Activated CD4-positive, alpha-beta T cell treated with anti-CD3 and anti-CD28 coated beads for 4 hours (primary cell): ENCODE measurements at regions not wholly inside any gene's neighbourhood (a gene's known extent, or its start where the extent isn't known, plus 50 kb on each side); places are given as distances from the start of the nearest gene placed in this dataset.
"Not testable (repeated sequence)": the region's sequence is repeated elsewhere in the genome, so short reads cannot be mapped to it uniquely, and the experiment has no call there.

Experiments
- DNase-seq, 2 donors: peaks; one replicate each; pipeline ENCODE4 v3.0.0-alpha.2; 2020

DNA sequence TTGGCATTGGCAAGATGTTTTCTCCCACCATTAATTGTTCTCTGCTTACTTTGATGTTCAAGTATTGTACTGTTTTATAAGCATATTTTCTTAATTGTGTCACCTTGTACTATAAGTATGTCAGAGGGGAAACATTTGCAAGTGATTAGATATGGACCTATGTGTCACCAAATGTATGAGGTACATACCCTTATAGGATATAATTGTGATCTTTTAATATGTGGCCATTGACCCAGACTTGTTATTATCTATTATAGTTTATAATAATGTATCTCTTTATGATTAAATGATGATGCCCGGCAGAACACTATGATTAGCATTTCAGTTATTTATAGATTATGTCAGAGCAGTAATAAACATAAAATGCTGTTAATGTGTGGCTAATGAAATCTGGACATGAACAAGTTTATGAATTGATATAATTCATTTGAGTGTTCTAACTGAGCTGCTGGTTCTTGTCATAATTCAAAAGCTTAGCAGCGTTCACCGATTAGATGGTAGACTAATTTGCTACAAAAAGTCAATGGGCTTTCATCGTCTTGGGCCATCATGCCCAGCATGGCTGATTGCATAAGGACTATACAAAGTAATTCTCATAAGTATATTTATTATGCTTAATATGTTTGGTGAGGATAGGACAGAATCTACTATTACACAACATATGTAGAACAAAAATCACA lies 480.9 kb upstream of the FANCL start:
- no peak for DNase-seq

DNA sequence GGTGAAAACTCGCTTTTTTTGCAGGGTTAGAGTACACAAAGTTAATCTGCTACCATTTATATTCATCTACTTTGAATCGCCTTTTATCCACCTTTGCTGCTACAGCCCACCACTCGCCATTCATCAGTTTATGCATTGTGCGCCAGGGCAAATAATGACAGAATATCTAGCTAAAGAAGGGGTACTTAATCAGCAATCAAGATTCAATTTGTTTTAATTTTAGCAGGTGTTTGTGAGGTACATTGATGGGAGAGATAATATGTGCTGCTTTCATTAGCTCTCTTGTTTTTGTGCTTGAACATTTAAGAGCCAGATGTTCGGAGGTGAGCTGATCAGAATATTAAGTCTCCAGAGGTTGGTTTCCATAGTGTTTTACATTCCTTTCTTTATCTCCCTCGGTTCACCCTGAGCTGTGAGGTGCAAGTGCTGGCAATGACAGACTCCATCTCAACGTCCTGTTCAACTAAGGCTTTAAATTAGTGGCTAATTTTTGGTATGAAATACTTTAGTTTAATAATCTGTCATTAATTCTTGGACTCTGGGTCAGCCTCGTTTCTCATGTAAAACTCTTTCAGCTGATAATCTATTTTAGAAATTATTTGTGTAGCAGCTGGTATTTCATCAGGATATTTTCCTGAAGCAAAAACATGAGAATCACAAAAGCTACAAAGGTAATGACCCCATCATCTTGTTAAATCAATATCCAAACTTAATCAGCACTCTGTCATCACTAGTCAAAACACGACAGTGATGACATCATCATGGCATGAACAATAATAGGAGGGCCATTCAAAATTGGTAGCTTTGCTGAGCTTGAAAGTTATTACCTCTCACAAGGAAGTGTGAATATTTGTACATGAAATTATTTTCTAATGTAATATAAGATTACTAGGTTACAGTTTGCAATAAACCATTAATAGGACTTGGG lies 479.9 kb upstream of the FANCL start:
- no peak for DNase-seq

DNA sequence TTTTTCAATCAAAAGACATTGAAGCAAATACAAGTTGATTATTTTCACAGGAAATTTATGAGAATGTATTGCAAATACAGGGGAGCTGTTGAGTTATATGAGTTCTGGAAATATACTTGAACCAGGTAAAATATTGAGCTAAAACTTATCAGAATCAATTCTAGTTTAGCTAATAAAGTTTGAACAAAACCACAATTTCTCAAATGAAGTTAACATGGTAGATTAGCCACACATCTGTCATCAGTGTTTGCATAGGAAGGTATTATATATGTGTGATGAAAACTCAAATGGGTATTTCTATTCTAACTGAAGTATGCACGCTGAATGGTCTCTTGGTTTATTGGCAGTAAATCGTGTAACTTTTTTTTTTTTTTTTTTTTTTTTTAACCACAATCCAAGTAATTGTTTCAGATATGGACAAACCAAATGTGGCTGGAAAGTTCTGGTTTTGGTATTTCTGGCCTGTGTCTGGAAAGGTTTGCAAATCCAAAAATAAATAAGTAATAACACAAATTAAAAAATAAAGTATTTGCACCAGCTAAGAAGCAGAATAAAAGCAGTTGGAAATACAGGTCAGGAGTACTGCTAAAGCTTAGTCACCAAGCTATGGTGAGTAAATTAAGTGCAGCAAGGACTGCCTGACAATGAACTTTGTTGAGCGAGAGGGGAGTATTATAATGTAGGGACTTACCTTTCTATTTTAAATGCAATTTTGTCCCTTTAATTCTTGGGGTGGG lies 479.1 kb upstream of the FANCL start:
- DNase-seq = no peak

DNA sequence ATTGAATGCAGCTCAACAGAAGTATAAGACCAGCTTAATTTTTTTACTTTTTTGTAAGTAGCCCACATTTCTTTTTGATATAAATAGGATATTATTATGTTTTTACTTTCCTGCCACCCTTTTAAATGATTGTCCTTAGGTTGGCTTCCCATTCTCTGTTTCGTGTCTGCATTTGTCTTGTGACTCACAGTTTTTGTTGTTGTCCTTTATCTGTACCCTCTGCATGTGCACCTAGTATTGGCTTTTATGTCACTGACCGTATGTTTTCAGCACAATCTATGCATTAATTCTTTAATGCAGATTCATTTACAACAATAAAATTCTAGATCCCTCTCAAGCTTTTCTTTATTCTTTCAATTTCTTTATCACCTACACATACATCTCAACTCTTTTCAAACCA lies 474.2 kb upstream of the FANCL start:
- no peak for DNase-seq

DNA sequence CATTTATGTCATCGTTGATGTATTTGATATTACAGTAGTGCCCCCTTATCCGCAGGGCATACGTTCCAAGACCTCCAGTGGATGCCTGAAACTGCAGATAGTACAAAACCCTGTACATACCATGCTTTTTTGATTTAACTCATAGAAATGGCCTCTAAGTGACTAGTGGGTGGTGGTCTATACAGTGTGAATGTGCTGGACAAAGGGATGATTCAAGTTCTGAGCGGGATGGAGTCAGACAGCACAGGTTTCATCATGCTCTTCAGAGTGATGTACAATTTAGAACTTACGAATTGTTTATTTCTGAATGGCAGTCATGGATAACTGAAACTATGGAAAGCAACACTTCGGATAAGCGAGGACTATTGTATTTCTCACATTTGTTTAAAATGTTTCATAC lies 473.1 kb upstream of the FANCL start:
- DNase-seq = no peak

DNA sequence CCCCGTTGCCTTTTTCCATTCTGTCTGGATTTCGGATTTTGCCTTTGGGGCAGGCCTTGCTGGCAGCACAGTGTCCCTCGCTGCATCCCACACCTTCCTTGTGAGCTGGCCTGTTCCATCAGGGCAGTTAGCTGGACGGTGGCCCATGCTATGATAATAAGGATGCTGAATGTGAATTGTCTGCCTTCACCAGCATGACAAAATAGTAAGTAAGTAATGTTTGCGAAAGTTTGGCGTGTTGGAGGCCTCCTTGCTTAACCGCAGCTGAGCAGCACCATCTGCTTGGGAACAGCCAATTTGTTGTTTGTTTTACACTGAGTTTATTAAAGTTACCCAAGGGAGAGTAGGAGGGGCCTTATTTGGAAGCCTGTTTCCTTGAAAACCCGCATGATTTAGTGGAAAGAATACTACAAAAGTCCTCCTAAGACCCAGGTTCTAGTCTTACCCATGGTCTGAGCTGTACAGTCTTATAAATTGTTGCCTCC lies 469.7 kb upstream of the FANCL start:
- DNase-seq = no peak

DNA sequence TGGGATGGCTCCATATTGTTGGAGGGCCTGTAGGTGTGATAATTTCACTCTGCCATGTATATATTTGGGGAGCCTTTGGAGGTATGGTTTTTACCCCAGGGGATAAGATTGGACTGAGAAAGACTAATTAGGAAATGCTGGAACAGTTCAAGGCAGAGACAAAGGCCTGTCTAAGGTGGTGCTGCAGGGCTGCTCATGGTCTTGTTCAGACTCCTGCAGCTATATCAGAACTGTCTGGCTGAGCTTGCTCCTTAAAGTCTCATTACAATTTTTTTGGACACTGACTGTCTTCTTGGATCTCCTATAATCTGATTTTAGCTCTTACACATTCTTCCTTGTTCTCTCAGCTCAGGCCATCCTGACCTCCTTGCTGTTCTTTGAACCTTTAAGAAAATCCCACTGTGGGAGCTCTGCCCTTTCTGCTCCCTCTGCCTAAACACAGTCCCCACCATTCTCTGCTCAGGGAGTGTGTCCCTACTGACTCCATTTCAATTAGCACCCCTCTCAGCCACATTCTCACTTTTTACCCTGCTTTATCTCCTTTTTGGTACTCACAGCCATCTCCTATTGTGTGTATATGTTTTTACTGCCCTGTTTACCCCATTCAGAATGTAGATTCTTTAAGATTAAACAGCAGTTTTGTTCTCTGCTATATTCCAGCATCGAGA lies 468.7 kb upstream of the FANCL start:
- DNase-seq = no peak

DNA sequence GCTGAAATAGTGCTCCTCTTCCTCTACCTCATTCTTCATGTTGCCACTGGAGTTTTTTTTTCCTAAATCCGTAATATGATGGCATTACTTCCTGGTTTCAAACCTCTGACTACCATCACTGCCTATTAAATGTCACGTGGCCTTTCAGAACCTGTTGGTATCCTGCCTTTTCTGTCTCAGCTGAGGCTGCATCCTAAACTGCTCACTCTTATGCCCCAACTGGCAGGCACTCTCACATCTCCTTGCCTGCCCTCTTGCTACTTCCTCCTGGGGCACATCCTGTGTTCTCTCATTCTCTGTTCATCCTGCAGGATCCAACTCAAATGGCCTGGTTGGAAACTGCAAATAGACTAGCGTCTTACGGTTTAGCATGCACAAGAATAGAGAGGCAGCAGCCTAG lies 468.1 kb upstream of the FANCL start:
- DNase-seq = no peak

DNA sequence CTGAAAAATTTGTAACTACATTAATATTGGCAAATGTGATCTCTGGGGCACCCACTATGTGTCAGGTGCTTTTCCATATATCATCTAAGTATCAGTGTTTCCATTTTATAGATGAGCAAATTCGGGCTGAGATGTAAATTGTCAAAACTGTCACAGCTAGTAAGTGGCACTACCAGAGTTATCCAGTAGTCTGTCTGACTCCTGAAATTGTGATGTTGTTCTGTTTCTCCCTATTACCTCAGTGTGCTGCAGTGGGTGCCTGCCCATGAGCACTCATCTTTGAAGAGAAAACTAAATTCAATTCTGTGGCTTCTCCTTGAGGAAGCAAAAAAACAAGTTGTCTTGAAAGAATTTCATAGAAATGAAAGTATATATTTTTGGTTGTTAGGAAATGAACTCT lies 467.4 kb upstream of the FANCL start:
- no peak for DNase-seq

DNA sequence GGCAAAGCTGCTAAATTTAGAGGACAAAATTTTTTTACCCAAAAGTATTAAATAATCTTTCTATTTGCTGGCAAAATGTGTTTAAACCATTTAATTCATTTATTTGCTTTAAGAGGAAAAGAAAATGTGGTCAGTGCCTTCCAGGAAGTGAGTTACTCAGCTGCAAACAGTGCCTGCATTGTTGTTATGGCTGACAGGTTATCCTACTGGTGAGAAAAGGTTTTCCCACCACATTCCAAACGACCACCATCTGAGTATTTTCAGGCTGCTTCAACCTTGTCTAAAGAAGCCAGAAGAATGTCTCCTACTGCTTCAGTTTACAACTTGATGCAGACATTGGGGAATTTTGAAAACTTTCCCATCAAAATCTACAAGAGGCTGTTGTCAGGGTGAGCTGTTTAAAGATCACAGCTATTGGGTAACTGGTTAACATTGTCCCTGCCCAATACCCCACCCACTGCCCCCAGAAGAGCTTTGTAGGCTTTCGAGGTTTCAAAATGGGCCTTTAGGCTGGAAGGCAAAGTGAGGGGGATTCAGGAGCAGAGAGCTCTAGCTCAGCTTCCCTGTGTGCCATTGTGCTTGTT lies 461.3 kb upstream of the FANCL start:
- DNase-seq = no peak

DNA sequence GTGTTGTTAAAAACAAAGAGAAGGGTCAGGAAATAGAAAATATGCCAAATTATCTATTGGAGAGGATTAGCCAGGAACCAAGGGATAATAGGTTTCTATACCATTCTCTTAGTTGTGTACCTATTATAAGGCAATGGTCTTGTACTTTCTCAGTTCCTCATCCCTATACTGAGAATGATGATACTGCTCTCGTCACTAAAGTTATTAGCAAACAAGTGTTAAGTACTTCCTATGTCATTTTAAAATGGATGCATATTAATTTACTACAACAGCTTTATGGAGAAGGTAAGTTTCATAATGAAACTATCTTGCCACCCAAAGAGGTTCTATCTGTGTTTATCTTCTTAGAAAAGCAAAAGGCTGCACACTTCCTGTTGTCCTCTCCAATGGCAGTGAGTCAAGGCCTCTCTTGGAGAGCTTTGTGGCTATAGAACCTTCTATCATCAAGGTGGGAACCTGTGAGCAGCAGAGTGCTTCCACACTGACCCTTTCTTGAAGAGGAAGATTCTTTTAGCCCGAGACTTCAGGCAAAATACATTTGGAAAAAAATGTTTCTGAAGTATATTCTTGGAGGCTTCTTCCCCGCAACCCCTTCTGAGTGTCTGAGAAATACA lies 460.7 kb upstream of the FANCL start:
- no peak for DNase-seq

DNA sequence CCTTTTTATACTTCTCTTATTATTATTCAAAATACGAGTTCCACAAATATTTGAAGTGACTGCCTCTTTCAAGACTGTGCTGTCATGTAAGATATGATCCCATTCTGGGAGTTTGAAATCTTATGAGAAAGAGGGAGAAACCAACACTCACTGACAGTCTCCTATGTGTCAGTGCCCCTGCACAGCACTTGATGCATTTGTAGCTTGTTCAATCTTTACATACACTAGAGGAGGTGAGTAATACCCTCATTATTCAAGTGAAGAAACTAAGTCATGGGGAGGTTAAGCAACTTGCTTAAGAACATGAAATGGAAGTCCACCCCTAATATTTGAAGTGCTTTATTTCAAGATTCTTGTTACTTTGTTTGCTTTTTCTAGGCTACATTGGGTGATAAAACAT lies 459.5 kb upstream of the FANCL start:
- DNase-seq = no peak

DNA sequence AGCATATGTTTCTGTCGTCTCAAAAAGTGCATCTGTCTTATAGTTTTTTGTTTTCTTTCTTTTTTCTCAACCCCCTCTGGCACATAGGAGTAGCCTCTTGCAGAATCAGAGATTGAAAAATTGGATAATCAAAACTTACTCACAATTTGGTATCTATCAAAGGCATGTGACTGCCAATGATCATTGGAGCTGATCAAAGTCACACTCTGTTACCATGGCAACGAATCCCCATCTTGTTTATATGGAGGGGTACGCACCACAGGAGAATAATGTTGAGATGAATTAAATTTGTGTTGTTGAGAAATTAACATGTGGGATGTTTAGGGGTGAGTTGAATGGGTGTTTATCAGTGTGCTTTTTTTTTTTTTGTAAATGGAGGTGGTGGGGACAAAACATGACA lies 458.3 kb upstream of the FANCL start:
- DNase-seq = no peak

DNA sequence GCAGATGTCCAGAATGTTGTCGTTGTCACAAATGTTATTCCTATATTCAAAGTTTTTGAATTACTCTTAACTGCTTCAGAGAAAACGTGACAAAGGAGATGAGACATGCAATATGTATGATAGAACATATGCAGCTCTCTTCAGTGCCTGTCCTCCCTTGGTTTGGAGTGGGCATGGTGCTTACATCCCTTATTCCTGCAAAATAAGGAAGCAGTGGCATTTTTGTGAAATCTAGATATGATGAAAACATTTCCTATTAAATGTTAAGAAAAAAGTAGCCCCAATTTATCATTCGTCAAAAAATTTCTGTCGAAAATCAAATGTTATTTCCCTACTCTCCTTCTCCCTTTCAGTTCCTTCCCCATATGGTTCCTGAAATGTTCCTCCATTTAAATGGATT lies 457.5 kb upstream of the FANCL start:
- DNase-seq = no peak

DNA sequence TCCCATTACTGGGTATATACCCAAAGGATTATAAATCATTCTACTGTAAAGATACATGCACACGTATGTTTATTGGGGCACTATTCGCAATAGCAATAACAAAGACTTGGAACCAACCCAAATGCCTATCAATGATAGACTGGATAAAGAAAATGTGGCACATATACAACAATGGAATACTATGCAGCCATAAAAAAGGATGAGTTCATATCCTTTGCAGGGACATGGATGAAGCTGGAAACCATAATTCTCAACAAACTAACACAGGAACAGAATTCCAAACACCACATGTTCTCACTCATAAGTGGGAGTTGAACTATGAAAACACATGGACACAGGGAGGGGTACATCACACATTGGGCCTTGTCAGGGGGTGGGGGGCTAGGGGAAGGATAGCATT lies 453.0 kb upstream of the FANCL start:
- DNase-seq = not testable (repeated sequence)

DNA sequence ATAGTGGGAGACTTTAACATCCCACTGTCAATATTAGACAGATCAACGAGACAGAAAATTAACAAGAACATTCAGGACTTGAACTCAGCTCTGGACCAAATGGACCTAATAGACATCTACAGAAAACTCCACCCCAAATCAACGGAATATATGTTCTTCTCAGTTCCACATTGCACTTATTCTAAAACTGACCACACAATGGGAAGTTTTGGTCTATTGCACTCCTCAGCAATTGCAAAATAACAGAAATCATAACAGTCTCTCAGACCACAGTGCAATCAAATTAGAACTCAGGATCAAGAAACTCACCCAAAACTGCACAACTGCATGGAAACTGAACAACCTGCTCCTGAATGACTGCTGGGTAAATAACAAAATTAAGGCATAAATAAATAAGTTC lies 449.9 kb upstream of the FANCL start:
- not testable (repeated sequence) for DNase-seq

DNA sequence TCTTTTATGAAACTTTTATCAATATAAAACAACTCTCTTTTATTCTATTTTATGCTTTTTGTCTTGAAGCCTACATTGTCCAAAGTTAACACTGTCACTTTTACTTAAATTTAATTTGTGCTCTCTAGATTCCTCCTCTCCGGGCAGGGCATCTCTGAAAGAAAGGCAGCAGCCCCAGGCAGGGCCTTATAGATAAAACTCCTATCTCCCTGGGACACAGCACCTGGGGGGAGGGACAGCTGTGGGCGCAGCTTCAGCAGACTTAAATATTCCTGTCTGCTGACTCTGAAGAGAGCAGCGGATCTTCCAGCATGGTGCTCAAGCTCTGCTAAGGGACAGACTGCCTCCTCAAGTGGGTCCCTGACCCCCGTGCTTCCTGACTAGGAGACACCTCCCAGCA lies 447.7 kb upstream of the FANCL start:
- no peak for DNase-seq

DNA sequence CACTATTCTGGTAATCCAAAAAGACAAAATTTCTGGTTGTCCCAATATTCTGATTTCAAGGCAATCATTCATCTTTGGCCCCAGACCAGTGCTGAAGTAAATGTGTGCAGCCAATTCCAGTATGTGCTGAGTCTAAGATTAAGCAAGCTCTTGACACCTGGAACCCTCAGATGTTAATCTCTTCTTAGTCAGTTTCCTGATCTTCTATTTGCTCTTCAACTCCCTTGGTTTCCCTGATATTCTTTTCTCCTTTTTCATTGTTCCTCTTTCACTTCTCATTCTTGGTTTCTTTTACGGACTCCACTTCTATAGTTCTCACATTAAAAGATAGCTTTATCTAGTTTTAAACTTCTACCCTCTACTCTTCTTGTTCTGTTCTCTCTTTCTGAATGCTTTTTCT lies 445.7 kb upstream of the FANCL start:
- no peak for DNase-seq

DNA sequence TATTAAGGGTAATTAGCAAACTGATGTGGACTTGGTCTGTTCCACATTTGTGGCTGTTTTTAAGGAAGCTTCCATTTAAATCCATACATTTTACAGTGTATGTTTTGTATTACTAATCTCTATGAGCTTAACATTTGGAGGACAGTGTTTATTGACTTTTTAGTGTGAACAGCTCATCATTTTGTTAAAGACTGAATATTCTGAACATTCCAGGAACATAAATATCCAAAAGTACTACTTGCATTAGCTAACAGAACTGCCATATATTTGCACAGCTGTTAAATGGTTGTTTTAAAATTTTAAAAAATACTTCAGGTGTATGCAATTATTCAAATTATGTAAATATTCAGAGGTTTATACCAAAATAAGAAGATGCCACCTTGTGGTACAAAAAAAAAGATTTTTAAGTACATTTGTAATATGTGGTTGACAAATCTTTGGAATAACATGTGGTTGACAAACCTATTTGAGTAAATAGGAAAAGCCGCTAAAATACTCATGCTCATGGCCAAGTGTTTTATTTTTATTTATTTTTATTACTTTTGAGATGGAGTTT lies 439.7 kb upstream of the FANCL start:
- DNase-seq = no peak

DNA sequence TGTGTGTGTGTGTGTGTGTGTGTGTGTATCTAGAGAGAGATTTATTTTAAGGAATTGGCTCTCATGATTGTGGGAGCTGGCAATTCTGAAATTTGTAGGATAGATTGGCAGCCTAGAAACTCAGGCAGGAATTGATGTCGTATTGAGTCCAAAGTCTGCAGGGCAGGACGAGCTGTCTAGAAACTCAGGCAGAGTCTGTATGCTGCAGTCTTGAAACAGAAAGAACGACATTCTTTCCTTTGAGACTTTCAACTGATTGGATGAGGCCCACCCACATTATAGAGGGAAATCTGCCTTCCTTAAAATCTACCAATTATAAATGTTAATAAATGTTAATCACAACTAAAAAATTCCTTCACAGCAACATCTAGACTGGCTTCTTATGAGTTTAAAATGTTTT lies 436.6 kb upstream of the FANCL start:
- no peak for DNase-seq

DNA sequence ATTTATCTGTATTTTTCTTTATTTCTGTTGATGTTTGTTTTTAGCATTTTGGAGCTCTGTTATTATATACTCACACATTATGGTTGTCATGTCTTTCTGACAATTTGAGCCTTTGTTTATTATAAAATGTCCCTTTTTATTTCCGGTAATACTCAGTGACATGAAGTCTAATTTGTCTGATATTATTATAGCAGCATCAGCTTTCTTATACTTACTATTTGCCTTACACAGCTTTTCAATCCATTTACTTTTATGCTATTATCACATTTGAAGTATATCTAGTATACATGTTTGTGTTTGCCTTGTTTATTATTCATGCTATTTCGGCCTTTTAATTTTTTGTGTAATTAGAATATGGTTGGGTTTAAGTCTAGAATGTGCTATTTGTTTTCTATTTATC lies 430.6 kb upstream of the FANCL start:
- DNase-seq = no peak

DNA sequence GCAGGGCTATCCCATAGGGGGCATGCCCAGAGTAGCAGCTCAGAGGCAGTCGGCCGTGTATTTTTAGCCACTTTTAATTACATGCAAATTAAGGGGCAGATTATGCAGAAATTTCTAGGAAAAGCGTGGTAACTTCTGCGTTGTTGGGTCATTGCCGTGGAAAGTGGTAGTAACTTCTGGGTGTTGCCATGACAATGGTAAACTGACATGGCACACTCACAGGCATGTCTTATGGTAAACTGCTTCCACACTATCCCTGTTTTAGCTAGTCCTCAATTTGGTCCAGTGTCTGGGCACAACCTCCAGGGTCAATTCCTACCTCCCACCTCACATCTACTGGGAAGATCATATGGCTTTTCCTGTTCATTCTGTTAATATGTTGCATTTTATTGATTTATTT lies 428.9 kb upstream of the FANCL start:
- no peak for DNase-seq
